DMS153 treated with DMSO at 0.1 percent for 48 hours (cell line): ENCODE measurements at regions not wholly inside any gene's neighbourhood (a gene's known extent, or its start where the extent isn't known, plus 50 kb on each side); places are given as distances from the start of the nearest gene placed in this dataset.
"Not testable (repeated sequence)": the region's sequence is repeated elsewhere in the genome, so short reads cannot be mapped to it uniquely, and the experiment has no call there.

Experiments used
- DNase-seq: peaks from one replicate; lab custom pipeline; 2025; ENCODE audit not compliant: unreplicated experiment; lab: John Stamatoyannopoulos, UW

GRCh38 chr2:167697194-167697593 is 550.2 kb downstream of the STK39 start:
- DNase-seq: no peak

- no peak for DNase-seq
These were observed 554.5 kb downstream of the STK39 start for GRCh38 chr2:167692936-167693335.

GRCh38 chr2:167692191-167692590 is 555.2 kb downstream of the STK39 start:
- no peak for DNase-seq

GRCh38 chr2:167689444-167689843 is 558.0 kb downstream of the STK39 start:
- no peak for DNase-seq

GRCh38 chr2:167686691-167687090 is 560.7 kb downstream of the STK39 start:
- DNase-seq: no peak

- no peak for DNase-seq
These were observed 566.0 kb downstream of the STK39 start for GRCh38 chr2:167681234-167682015.

GRCh38 chr2:167678158-167678557 is 569.2 kb downstream of the STK39 start:
- DNase-seq: no peak

GRCh38 chr2:167675906-167676305 is 571.5 kb downstream of the STK39 start:
- DNase-seq: no peak

GRCh38 chr2:167670588-167670987 is 576.8 kb downstream of the STK39 start:
- DNase-seq: no peak

- no peak for DNase-seq
These were observed 594.3 kb downstream of the STK39 start for GRCh38 chr2:167653131-167653530.

GRCh38 chr2:167652401-167652800 is 595.0 kb downstream of the STK39 start:
- no peak for DNase-seq

- no peak for DNase-seq
These were observed 595.8 kb downstream of the STK39 start for GRCh38 chr2:167651406-167652151.

- DNase-seq: no peak
These were observed 600.8 kb downstream of the STK39 start for GRCh38 chr2:167646557-167646956.

GRCh38 chr2:167640096-167640495 is 607.3 kb downstream of the STK39 start:
- DNase-seq: no peak

GRCh38 chr2:167637741-167638140 is 609.7 kb downstream of the STK39 start:
- peak; percentile 14 for DNase-seq

- DNase-seq: not testable (repeated sequence)
These were observed 615.1 kb downstream of the STK39 start for GRCh38 chr2:167632271-167632670.

- DNase-seq: no peak
These were observed 620.4 kb downstream of the STK39 start for GRCh38 chr2:167626961-167627360.

GRCh38 chr2:167626301-167626700 is 621.1 kb downstream of the STK39 start:
- DNase-seq: no peak

GRCh38 chr2:167616997-167617396 is 630.4 kb downstream of the STK39 start:
- DNase-seq: no peak

GRCh38 chr2:167613471-167613870 is 633.9 kb downstream of the STK39 start:
- no peak for DNase-seq

GRCh38 chr2:167608487-167608886 is 638.9 kb downstream of the STK39 start:
- no peak for DNase-seq

GRCh38 chr2:167607731-167608130 is 639.7 kb downstream of the STK39 start:
- no peak for DNase-seq
